WTC11 (cell line): ENCODE measurements at regions not wholly inside any gene's neighbourhood (a gene's known extent, or its start where the extent isn't known, plus 50 kb on each side); places are given as distances from the start of the nearest gene placed in this dataset.
"Not testable (repeated sequence)": the region's sequence is repeated elsewhere in the genome, so short reads cannot be mapped to it uniquely, and the experiment has no call there.

ENCODE experiments used
- FOXP1 ChIP-seq: sonication (generic); formaldehyde crosslinking; IDR thresholded peaks from 2 replicates; pipeline ENCODE4 v1.8.0; 2022; ENCODE audit warnings: missing genetic modification reagents, mild to moderate bottlenecking, moderate library complexity, borderline replicate concordance
- ZNF416 ChIP-seq: fragments of 250-450 bp; sonication (Bioruptor Pico); IDR thresholded peaks from 2 replicates; pipeline ENCODE4 v1.9.0; 2021; ENCODE audit warnings: mild to moderate bottlenecking, inconsistent platforms
- ZNF512 ChIP-seq: sonication (generic); formaldehyde crosslinking; IDR thresholded peaks from 2 replicates; pipeline ENCODE4 v1.8.1; 2022; ENCODE audit warnings: missing genetic modification reagents, borderline replicate concordance
- TF ChIP-seq, protein P1 (sequence below): fragments of 200-600 bp; IDR thresholded peaks from 2 replicates; pipeline ENCODE4 v1.8.0; 2022; ENCODE audit warnings: antibody characterized with exemption
- TF ChIP-seq, protein P2 (sequence below): sonication (generic); formaldehyde crosslinking; IDR thresholded peaks from 2 replicates; pipeline ENCODE4 v1.8.0; 2023; ENCODE audit warnings: missing genetic modification reagents, mild to moderate bottlenecking, borderline replicate concordance
- TF ChIP-seq, protein P3 (sequence below): sonication (generic); formaldehyde crosslinking; IDR thresholded peaks from 2 replicates; pipeline ENCODE4 v1.8.0; 2022; ENCODE audit warnings: missing genetic modification reagents

DNA sequence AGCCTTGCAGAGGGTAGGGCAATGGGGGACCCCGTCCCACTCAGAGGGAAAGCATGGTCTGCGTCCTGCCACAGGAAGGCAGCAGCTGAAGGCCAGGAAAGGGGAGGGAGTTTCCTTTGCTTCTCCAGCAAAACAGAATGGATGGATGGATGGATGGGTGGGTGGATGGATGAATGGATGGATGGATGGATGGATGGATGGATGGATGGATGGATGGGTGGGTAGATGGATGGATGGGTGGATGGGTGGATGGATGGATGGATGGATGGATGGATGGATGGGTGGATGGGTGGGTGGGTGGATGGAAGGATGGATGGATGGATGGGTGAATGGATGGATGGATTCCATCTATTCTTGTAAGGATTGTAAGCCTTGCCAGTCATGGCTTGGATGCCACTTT, 59.3 kb upstream of the TMPRSS2 start:
- TF ChIP-seq, protein P1, sequence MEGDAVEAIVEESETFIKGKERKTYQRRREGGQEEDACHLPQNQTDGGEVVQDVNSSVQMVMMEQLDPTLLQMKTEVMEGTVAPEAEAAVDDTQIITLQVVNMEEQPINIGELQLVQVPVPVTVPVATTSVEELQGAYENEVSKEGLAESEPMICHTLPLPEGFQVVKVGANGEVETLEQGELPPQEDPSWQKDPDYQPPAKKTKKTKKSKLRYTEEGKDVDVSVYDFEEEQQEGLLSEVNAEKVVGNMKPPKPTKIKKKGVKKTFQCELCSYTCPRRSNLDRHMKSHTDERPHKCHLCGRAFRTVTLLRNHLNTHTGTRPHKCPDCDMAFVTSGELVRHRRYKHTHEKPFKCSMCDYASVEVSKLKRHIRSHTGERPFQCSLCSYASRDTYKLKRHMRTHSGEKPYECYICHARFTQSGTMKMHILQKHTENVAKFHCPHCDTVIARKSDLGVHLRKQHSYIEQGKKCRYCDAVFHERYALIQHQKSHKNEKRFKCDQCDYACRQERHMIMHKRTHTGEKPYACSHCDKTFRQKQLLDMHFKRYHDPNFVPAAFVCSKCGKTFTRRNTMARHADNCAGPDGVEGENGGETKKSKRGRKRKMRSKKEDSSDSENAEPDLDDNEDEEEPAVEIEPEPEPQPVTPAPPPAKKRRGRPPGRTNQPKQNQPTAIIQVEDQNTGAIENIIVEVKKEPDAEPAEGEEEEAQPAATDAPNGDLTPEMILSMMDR = not testable (repeated sequence)
- not testable (repeated sequence) for TF ChIP-seq FOXP1; ZNF512 (CRISPR knock-in tag); ZNF416 (CRISPR knock-in tag)
- TF ChIP-seq, protein P2, sequence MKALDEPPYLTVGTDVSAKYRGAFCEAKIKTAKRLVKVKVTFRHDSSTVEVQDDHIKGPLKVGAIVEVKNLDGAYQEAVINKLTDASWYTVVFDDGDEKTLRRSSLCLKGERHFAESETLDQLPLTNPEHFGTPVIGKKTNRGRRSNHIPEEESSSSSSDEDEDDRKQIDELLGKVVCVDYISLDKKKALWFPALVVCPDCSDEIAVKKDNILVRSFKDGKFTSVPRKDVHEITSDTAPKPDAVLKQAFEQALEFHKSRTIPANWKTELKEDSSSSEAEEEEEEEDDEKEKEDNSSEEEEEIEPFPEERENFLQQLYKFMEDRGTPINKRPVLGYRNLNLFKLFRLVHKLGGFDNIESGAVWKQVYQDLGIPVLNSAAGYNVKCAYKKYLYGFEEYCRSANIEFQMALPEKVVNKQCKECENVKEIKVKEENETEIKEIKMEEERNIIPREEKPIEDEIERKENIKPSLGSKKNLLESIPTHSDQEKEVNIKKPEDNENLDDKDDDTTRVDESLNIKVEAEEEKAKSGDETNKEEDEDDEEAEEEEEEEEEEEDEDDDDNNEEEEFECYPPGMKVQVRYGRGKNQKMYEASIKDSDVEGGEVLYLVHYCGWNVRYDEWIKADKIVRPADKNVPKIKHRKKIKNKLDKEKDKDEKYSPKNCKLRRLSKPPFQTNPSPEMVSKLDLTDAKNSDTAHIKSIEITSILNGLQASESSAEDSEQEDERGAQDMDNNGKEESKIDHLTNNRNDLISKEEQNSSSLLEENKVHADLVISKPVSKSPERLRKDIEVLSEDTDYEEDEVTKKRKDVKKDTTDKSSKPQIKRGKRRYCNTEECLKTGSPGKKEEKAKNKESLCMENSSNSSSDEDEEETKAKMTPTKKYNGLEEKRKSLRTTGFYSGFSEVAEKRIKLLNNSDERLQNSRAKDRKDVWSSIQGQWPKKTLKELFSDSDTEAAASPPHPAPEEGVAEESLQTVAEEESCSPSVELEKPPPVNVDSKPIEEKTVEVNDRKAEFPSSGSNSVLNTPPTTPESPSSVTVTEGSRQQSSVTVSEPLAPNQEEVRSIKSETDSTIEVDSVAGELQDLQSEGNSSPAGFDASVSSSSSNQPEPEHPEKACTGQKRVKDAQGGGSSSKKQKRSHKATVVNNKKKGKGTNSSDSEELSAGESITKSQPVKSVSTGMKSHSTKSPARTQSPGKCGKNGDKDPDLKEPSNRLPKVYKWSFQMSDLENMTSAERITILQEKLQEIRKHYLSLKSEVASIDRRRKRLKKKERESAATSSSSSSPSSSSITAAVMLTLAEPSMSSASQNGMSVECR (CRISPR knock-in tag) = not testable (repeated sequence)
- TF ChIP-seq, protein P3, sequence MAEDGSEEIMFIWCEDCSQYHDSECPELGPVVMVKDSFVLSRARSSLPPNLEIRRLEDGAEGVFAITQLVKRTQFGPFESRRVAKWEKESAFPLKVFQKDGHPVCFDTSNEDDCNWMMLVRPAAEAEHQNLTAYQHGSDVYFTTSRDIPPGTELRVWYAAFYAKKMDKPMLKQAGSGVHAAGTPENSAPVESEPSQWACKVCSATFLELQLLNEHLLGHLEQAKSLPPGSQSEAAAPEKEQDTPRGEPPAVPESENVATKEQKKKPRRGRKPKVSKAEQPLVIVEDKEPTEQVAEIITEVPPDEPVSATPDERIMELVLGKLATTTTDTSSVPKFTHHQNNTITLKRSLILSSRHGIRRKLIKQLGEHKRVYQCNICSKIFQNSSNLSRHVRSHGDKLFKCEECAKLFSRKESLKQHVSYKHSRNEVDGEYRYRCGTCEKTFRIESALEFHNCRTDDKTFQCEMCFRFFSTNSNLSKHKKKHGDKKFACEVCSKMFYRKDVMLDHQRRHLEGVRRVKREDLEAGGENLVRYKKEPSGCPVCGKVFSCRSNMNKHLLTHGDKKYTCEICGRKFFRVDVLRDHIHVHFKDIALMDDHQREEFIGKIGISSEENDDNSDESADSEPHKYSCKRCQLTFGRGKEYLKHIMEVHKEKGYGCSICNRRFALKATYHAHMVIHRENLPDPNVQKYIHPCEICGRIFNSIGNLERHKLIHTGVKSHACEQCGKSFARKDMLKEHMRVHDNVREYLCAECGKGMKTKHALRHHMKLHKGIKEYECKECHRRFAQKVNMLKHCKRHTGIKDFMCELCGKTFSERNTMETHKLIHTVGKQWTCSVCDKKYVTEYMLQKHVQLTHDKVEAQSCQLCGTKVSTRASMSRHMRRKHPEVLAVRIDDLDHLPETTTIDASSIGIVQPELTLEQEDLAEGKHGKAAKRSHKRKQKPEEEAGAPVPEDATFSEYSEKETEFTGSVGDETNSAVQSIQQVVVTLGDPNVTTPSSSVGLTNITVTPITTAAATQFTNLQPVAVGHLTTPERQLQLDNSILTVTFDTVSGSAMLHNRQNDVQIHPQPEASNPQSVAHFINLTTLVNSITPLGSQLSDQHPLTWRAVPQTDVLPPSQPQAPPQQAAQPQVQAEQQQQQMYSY (CRISPR knock-in tag) = not testable (repeated sequence)
